ENCODE measurements at regions not wholly inside any gene's neighbourhood (a gene's known extent, or its start where the extent isn't known, plus 50 kb on each side); places are given as distances from the start of the nearest gene placed in this dataset.

DNA sequence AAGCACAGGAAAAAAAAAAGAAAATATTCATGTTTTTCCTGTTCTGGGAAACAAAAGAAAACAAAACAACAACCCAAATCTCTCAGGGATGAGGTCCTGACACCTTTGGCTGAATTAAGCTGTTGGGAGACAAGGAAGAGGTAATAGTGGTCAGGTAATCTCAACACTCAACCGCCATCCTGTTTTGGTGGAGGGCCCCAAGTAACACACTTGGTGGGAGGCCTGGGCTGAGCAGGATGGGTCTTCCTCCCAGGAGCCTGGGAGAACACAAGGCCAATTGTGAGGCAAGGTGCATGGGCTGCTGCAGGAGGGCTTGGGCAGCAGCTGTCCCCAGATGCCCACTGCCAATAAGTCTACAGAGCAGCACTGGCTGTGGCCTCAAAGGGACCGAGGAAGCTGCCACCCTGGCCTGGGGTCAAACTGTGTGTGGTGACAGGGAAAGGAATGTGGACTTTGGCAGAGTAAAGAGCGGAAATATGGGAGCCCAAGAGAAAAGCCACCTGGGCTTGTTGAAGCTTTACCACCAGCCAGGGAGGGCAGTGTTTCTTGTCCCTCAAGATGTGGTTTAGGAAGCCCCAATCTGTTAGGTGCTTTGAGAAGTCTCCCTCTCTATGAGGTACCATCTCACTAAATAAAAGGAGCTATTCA lies 93.5 kb upstream of the SLC25A13 start:
- in situ Hi-C loops (cut with HindIII; ENCODE audit: low sequenced_read_pairs) = no loop called here
- H3K4me3 ChIP-seq (ENCODE audit: low read depth, low read length) = no peak overlapping the region
- no peak for DNase-seq (ENCODE audit: low read depth)
- TF ChIP-seq, protein P1, sequence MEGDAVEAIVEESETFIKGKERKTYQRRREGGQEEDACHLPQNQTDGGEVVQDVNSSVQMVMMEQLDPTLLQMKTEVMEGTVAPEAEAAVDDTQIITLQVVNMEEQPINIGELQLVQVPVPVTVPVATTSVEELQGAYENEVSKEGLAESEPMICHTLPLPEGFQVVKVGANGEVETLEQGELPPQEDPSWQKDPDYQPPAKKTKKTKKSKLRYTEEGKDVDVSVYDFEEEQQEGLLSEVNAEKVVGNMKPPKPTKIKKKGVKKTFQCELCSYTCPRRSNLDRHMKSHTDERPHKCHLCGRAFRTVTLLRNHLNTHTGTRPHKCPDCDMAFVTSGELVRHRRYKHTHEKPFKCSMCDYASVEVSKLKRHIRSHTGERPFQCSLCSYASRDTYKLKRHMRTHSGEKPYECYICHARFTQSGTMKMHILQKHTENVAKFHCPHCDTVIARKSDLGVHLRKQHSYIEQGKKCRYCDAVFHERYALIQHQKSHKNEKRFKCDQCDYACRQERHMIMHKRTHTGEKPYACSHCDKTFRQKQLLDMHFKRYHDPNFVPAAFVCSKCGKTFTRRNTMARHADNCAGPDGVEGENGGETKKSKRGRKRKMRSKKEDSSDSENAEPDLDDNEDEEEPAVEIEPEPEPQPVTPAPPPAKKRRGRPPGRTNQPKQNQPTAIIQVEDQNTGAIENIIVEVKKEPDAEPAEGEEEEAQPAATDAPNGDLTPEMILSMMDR (IDR thresholded peaks at IDR 0.05; ENCODE audit: low read depth, low read length, missing control alignments) = no peak

DNA sequence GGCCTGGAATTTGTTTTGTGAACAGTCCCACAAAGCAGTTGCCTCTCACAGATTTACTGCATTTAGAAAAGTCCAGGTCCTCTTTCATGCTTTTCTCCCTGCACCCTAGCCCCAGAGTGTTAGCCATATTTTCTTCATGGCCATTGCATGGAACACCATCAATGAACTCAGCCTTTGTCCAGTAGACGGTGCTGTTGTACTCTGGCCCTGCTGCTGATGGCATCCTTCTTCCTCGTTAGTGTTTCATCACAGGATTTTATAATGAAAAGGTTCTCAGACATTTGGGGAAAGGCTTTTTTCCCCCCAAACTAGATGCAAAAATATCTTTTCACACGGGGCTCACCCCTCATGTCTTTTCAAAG lies 93.0 kb upstream of the SLC25A13 start:
- in situ Hi-C loops (cut with HindIII; ENCODE audit: low sequenced_read_pairs) = no loop called here
- DNase-seq (ENCODE audit: low read depth) = no peak

DNA sequence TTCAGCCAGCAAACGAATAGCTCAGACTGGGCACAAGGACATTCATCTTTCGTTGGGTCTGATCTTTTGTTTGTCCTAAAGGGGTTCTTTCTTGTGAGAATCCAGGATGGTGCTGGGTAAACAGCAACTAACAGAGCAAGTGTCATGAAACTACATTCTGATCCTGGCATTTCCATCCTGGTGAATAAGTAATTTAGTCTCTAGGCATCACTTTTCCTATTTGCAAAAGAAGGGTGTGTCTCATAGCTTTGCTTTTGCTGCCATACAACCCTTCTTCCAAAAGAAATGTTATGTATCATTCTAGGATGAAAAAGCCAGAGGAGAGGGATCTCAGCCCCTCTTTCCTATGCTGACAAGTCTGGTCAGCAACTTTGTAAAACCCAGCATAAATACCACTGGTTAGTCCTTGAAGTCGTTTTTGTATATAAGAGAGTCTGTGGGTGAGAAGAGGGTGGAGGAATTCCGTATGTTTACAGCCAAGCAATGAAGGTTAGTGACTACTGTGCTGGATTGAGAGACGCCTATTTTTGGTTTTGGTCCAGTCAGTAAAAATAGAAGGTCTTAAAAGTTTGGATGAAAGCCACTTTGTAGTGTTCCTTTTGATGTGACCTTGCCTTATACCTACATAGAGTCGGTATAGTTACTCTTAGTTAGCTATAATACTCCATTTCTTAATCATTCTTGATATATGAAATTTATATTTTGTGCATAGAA lies 88.4 kb upstream of the SLC25A13 start:
- TF ChIP-seq, protein P1 (IDR thresholded peaks at IDR 0.05; ENCODE audit: low read depth, low read length, missing control alignments) = no peak
- in situ Hi-C loops (cut with HindIII; ENCODE audit: low sequenced_read_pairs) = no loop called here
- DNase-seq (ENCODE audit: low read depth) = no peak
- no peak overlapping the region for H3K4me3 ChIP-seq (ENCODE audit: low read depth, low read length)

More for the DNA sequence above, 93.0 kb upstream of the SLC25A13 start:
- TF ChIP-seq, protein P1 (IDR thresholded peaks at IDR 0.05; ENCODE audit: low read depth, low read length, missing control alignments) = peak; percentile 77
- H3K4me3 ChIP-seq (ENCODE audit: low read depth, low read length) = no peak overlapping the region

DNA sequence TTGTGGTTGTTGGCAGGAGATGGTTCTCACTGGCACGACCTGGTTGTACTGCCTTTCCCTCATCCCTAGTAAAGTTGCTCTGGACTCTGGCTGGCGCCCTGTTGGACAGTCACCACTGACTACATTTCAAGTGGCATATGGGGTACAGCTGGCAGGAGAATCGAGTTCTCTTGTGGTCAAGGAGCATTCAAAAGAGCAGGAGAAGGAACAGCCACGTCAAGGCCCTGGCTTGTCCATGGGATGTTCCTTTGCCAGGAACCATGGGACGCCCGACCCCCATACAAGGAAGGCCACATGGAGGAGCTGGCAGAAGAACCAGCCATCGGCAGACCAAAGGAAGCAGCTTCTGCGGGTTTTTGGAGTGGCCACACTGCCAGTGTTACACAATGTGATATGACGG lies 87.0 kb upstream of the SLC25A13 start:
- no peak for DNase-seq (ENCODE audit: low read depth)
- in situ Hi-C loops (cut with HindIII; ENCODE audit: low sequenced_read_pairs) = no loop called here
- TF ChIP-seq, protein P1 (IDR thresholded peaks at IDR 0.05; ENCODE audit: low read depth, low read length, missing control alignments) = no peak
- no peak overlapping the region for H3K4me3 ChIP-seq (ENCODE audit: low read depth, low read length)

DNA sequence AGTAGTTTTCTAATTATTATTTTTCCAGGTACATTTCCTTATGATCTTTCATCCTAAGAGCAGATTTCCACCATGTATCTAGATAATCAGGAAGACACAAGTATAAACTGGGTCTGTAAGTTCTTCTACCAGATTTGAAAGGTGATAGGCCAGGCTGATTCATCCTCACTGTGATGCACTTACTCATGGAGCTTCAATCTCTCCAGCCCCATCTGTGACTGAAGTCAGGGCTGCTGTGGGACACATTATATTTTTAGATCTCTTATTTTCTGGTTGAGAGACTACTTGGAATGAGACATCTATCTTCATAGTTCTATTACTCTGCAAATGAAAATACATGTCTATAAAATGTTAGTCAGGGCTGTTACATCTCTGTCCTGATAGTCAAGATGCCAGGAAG lies 85.5 kb upstream of the SLC25A13 start:
- H3K4me3 ChIP-seq (ENCODE audit: low read depth, low read length) = no peak overlapping the region
- in situ Hi-C loops (cut with HindIII; ENCODE audit: low sequenced_read_pairs) = no loop called here
- no peak for DNase-seq (ENCODE audit: low read depth)
- TF ChIP-seq, protein P1 (IDR thresholded peaks at IDR 0.05; ENCODE audit: low read depth, low read length, missing control alignments) = no peak

DNA sequence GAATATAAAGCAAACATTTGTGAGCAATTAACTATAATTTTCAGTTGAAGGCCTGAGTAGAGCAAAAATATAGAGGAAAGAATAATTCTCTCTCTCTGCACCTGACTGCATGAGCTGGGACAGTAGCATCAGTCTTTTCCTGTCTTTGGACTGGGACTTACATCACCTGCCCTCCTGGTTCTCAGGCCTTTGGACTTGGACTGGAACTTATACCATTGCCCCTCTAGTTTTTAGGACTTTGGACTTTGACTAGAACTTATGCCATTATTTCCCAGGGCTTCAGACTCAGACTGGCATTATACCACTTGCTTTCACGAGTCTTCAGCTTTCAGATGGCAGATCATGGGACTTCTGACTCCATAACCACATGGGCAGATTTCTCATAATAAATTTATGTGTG lies 81.0 kb upstream of the SLC25A13 start:
- TF ChIP-seq, protein P1 (IDR thresholded peaks at IDR 0.05; ENCODE audit: low read depth, low read length, missing control alignments) = no peak
- DNase-seq (ENCODE audit: low read depth) = no peak
- no peak overlapping the region for H3K4me3 ChIP-seq (ENCODE audit: low read depth, low read length)
- in situ Hi-C loops (cut with HindIII; ENCODE audit: low sequenced_read_pairs) = no loop called here
